OCI-LY1 (cell line): ENCODE measurements at regions not wholly inside any gene's neighbourhood (a gene's known extent, or its start where the extent isn't known, plus 50 kb on each side); places are given as distances from the start of the nearest gene placed in this dataset.

Experiments used
- CTCF ChIP-seq: fragments of 200-600 bp; sonication (generic), shearing (Covaris generic); IDR thresholded peaks from 2 replicates; pipeline ENCODE4 v1.5.1; 2017; ENCODE audit warnings: mild to moderate bottlenecking, antibody characterized with exemption, low read length, moderate library complexity, mixed read lengths
- EZH2 ChIP-seq: fragments of 200-600 bp; sonication (generic), shearing (Covaris generic); IDR thresholded peaks from 2 replicates; pipeline ENCODE4 v1.8.0; 2017; ENCODE audit warnings: borderline replicate concordance, mixed run types, mild to moderate bottlenecking, antibody characterized with exemption, low read length, moderate library complexity, mixed read lengths

GRCh38 chr3:35987386-35987785 is 348.1 kb downstream of the ARPP21 start:
- TF ChIP-seq CTCF (no peak), EZH2 (no peak)
